ENCODE measurements at regions not wholly inside any gene's neighbourhood (a gene's known extent, or its start where the extent isn't known, plus 50 kb on each side); places are given as distances from the start of the nearest gene placed in this dataset.

DNA sequence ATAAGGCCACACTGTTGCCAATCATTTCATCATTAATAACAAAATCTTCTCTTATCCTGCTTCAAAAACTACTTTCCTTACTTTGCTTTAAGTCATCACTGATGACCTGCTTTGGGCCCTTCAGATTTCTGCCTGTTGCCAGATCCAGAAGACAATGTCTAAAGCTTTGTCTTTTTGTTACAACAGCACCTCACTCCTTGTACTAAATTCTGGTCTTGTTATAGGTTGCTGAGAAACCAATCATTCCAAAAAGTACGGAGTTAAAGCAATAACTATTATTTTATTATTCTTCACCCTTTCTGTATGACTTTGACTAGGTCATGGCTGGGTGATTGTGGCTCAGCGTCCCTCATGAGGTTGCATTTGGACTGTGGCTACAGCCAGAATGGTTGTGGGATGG, 633.5 kb downstream of the PTPRU start (continued):
- TF ChIP-seq, protein P1, sequence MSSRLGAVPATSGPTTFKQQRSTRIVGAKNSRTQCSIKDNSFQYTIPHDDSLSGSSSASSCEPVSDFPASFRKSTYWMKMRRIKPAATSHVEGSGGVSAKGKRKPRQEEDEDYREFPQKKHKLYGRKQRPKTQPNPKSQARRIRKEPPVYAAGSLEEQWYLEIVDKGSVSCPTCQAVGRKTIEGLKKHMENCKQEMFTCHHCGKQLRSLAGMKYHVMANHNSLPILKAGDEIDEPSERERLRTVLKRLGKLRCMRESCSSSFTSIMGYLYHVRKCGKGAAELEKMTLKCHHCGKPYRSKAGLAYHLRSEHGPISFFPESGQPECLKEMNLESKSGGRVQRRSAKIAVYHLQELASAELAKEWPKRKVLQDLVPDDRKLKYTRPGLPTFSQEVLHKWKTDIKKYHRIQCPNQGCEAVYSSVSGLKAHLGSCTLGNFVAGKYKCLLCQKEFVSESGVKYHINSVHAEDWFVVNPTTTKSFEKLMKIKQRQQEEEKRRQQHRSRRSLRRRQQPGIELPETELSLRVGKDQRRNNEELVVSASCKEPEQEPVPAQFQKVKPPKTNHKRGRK (CRISPR knock-in tag; IDR thresholded peaks at IDR 0.05): no peak

DNA sequence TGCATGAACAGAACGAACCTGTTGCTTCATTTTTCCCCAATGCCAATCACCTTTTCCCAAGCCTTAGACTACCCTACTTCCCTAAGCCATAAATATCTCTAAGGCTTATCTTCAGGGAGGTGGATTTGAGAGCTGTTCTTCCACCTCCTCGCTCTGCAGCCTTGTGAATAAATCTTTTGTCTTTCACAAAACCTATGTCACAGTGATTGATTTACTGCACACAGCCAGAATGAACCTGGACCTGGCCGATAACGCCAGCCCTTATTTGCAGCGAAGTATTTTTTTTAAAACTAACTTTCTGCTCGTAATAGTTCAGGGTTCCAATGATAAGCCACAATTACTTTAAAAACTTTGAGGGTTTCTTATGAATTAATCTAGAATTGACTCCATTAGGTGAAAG, 632.6 kb downstream of the PTPRU start:
- Histone ChIP-seq H3K4me3 (replicated peaks in 1 of 3; ENCODE audit: insufficient read depth in 1 of 3, low read depth in 2 of 3, low read length in 3 of 3) (no peak overlapping the region), H3K36me3 (replicated peaks in 1 of 2; ENCODE audit: control insufficient read depth in 1 of 2, insufficient read depth in 2 of 2, low read length in 2 of 2) (no peaks in the 10 kb centered on the region), H3K27ac (ENCODE audit: extremely low read length, insufficient read depth, low read length) (no peak overlapping the region), H4K20me1 (ENCODE audit: insufficient read depth, low read length) (no peaks in the 10 kb centered on the region), H3K4me2 (ENCODE audit: low read depth, low read length) (no peak overlapping the region), H3K9me3 (ENCODE audit: low read length) (no peaks in the 10 kb centered on the region), H2AFZ (ENCODE audit: low read length) (no peak overlapping the region), H3K79me2 (ENCODE audit: insufficient read depth, low read length) (no peaks in the 10 kb centered on the region), H3K27me3 (ENCODE audit: control insufficient read depth in 1 of 2, insufficient read depth in 2 of 2, low read length in 2 of 2) (no peaks in the 10 kb centered on the region), H3K9ac (ENCODE audit: insufficient read depth, low read depth, low read length) (no peak overlapping the region), H3K4me1 (ENCODE audit: insufficient read depth, low read length) (no peaks in the 10 kb centered on the region)
- ChIA-PET CTCF (ENCODE audit: low intra/inter-chr PET ratio, low total read pairs) (no interaction called here), POLR2A (no interaction called here)
- no TSS peak for BruUV-seq (replicated peaks)
- DNase-seq (ENCODE audit: low spot score) (no peak), ATAC-seq (no peak), FAIRE-seq (no peak)
- WGBS (ENCODE audit: low lambda C conversion rate): 4% methylated on average over 6 of the region's 6 CpGs
- intact Hi-C loops (cut with micrococcal nuclease; ENCODE audit: unreplicated experiment): no loop called here
- in situ Hi-C loops (cut with HindIII; ENCODE audit: extremely low pct_ligation_motif_present, low pct_unique_long_range_greater_than_20kb): no loop called here
- no peak for TF ChIP-seq ZNF333 (CRISPR knock-in tag; IDR thresholded peaks at IDR 0.05; ENCODE audit: borderline replicate concordance)
- no peak for TF ChIP-seq MED8 (CRISPR knock-in tag; IDR thresholded peaks at IDR 0.05; ENCODE audit: insufficient replicate concordance)
- TF ChIP-seq RBM22 (optimal IDR thresholded peaks at IDR 0.05; ENCODE audit: low read length): no peak
- TF ChIP-seq, protein P2, sequence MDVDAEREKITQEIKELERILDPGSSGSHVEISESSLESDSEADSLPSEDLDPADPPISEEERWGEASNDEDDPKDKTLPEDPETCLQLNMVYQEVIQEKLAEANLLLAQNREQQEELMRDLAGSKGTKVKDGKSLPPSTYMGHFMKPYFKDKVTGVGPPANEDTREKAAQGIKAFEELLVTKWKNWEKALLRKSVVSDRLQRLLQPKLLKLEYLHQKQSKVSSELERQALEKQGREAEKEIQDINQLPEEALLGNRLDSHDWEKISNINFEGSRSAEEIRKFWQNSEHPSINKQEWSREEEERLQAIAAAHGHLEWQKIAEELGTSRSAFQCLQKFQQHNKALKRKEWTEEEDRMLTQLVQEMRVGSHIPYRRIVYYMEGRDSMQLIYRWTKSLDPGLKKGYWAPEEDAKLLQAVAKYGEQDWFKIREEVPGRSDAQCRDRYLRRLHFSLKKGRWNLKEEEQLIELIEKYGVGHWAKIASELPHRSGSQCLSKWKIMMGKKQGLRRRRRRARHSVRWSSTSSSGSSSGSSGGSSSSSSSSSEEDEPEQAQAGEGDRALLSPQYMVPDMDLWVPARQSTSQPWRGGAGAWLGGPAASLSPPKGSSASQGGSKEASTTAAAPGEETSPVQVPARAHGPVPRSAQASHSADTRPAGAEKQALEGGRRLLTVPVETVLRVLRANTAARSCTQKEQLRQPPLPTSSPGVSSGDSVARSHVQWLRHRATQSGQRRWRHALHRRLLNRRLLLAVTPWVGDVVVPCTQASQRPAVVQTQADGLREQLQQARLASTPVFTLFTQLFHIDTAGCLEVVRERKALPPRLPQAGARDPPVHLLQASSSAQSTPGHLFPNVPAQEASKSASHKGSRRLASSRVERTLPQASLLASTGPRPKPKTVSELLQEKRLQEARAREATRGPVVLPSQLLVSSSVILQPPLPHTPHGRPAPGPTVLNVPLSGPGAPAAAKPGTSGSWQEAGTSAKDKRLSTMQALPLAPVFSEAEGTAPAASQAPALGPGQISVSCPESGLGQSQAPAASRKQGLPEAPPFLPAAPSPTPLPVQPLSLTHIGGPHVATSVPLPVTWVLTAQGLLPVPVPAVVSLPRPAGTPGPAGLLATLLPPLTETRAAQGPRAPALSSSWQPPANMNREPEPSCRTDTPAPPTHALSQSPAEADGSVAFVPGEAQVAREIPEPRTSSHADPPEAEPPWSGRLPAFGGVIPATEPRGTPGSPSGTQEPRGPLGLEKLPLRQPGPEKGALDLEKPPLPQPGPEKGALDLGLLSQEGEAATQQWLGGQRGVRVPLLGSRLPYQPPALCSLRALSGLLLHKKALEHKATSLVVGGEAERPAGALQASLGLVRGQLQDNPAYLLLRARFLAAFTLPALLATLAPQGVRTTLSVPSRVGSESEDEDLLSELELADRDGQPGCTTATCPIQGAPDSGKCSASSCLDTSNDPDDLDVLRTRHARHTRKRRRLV (CRISPR knock-in tag; IDR thresholded peaks at IDR 0.05): no peak
- no peak for TF ChIP-seq HNRNPL (IDR thresholded peaks at IDR 0.05; ENCODE audit: low read depth, low read length)
- TF ChIP-seq, protein P3, sequence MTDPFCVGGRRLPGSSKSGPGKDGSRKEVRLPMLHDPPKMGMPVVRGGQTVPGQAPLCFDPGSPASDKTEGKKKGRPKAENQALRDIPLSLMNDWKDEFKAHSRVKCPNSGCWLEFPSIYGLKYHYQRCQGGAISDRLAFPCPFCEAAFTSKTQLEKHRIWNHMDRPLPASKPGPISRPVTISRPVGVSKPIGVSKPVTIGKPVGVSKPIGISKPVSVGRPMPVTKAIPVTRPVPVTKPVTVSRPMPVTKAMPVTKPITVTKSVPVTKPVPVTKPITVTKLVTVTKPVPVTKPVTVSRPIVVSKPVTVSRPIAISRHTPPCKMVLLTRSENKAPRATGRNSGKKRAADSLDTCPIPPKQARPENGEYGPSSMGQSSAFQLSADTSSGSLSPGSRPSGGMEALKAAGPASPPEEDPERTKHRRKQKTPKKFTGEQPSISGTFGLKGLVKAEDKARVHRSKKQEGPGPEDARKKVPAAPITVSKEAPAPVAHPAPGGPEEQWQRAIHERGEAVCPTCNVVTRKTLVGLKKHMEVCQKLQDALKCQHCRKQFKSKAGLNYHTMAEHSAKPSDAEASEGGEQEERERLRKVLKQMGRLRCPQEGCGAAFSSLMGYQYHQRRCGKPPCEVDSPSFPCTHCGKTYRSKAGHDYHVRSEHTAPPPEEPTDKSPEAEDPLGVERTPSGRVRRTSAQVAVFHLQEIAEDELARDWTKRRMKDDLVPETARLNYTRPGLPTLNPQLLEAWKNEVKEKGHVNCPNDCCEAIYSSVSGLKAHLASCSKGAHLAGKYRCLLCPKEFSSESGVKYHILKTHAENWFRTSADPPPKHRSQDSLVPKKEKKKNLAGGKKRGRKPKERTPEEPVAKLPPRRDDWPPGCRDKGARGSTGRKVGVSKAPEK (CRISPR knock-in tag; IDR thresholded peaks at IDR 0.05; ENCODE audit: borderline replicate concordance): no peak
- no peak for TF ChIP-seq ZNF224 (CRISPR knock-in tag; IDR thresholded peaks at IDR 0.05)
- no peak for TF ChIP-seq PCBP2 (optimal IDR thresholded peaks at IDR 0.05; ENCODE audit: low read depth, low read length, poor library complexity, severe bottlenecking)
- TF ChIP-seq TEAD2 (CRISPR knock-in tag; IDR thresholded peaks at IDR 0.05): no peak
